ENCODE measurements at regions not wholly inside any gene's neighbourhood (a gene's known extent, or its start where the extent isn't known, plus 50 kb on each side); places are given as distances from the start of the nearest gene placed in this dataset.
"Not testable (repeated sequence)": the region's sequence is repeated elsewhere in the genome, so short reads cannot be mapped to it uniquely, and the experiment has no call there.

DNA sequence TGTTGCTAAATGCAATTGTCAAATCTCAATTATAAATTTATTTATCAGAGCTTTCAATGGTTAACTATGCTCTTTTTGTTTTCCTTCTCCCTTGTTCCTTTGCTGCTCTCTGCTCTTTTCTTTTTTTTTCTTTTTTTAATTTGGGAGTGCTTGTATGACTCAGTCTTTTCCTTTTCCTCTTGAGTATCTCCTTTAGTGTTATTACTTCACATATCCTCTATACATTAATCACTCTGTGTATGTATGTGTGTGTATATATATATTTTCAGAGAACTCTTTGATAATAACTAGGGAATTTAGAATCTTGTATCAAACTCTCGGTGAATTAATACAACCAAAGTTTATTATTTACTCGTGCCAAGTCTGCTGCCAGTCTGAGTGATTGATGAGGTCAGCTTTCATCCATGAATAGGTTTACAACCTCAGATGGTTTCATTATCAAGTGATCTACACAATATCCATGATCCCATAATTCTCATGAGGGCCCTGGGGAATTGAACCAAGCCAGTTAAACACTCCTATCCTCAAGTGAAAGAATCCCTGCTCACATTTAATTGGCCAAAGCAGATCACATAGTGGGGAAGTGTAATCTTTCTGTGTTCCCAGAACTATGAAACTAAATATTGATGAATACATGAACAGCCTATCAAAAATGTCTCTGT lies 743.4 kb upstream of the CNTN5 start:
- DNase-seq, result no peak

DNA sequence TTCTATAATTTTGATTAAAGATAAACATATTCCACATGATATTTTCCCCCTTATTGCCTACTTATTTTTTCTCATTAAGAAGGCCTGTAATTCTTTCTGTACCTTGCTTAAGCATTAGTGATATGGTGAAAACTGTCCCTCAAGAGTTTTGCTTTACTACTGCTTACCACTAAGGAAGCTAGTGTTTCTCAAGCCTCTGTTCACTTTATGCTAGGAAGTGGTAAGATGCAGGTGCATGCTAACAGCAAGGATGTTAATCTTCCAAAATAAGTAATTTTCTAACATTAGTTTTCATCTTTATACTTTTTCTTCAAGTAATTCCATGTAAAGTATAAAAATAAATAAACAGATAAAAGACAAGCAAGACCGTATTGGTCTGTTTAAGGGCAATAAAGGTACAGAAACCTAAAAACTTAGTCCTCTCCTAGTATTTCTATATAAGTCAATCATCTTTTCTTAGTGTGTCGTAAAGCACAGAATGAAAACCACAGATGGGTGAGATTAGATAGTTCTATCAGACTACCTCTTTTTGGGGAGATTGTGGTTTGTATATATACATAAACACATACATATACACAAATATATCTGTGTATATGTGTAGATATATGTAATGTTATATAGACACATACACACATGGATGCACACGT lies 731.0 kb upstream of the CNTN5 start:
- DNase-seq, result no peak

DNA sequence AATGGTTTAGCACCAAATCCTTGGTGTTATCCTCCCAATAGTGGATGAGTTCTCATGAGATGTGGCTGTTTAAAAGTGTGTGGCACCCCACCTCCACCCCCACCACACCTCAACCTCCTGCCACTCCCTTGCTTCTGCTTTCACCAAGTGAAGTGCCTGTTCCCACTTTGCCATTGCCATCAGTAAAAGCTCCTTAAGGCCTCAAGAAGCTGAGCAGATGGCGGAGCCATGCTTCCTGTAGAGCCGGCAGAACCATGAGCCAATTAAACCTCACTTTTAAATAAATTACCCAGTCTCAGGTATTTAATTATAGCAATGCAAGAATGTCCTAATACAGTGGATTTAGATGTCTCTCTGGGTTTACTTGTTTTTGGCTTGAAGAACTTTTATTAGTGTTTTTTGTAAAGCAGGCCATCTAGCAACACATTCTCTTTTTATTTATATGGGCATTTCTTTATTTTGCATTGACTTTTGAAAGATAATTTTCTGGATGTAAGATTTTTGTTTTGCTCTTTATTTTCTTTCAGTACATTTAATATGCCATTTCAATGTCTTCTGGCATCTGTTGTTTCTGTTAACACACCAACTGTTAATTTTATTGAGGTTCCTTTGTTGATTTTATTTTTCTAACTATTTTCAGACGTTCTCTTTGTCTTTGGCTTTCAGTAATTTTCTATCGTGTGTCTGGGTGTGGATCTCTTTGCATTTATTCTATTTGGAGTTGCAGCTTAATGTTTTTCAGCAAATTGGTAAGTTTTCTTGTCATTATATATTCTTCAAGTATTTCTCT lies 724.5 kb upstream of the CNTN5 start:
- no peak for DNase-seq

DNA sequence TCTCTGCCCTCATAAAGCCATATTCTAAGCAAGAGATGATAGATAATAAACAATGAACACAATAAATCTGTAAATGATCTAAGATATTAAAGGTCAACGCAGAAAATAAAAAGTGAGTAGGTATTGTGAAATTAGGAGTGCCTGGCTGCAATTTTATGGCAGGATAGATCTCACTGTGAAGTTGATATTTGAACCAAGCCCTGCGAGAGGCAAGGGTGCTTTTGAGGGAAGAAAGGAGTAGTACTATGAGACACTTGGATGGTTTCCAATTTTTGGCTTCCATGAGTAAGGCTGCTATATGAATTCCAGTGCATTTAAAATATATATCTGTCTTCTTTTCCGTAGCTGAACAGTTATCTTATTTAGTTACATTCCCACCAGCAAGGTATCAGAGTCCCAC lies 720.0 kb upstream of the CNTN5 start:
- no peak for DNase-seq

DNA sequence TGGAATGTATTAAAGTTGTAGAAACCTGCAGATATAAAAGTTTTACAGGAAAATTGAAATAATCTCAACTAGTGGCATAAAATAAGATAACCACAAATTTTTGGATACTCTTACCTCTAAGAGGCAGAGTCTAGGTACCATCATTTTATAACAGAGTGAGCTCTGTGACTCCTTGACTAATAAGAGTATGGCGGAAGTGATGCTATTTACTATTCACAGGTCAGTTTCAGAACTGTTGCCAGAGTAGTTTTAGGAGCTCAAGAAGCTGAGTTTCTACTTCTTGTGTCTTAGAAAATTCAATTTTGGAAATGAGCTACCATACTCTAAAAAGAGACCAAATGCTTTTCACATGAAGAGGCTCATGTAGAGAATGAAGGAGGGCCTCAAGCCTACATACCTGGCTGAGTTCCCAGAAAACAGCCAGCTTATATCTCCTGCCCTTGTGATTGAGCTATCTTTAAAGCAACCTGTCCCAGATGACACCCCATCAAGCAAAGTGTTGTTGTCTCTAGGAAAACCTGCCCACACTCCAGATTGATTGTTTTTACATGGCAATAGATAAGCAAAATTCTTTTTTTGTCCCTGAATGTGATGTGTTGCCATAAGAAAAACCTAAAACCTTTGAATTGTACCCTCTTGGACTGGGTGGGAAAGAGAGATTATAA lies 712.8 kb upstream of the CNTN5 start:
- DNase-seq, result no peak

DNA sequence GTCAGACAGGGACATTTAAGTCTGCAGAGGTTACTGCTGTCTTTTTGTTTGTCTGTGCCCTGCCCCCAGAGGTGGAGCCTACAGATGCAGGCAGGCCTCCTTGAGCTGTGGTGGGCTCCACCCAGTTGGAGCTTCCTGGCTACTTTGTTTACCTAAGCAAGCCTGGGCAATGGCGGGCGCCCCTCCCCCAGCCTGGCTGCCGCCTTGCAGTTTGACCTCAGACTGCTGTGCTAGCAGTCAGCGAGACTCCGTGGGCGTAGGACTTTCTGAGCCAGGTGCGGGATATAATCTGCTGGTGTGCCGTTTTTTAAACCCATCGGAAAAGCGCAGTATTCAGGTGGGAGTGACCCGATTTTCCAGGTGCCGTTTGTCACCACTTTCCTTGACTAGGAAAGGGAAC lies 690.4 kb upstream of the CNTN5 start:
- not testable (repeated sequence) for DNase-seq

DNA sequence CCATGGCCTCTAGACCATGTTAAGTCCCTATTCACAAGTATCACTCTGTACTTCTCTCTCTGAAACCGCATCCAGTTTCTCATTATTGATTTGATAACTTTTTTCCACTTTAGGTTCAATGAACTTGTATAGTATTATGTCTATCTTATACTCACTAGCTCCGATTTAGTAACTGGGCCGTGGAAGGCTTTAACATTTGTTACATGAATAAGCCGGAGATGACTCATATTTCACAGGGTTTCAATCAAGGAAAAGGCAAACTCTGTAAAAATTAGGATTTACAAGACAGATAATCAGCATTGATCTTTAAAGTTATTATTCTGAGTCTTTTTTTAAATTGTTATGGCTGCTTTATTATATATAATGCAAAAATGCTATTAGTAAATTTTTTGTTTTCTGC lies 662.2 kb upstream of the CNTN5 start:
- no peak for DNase-seq

DNA sequence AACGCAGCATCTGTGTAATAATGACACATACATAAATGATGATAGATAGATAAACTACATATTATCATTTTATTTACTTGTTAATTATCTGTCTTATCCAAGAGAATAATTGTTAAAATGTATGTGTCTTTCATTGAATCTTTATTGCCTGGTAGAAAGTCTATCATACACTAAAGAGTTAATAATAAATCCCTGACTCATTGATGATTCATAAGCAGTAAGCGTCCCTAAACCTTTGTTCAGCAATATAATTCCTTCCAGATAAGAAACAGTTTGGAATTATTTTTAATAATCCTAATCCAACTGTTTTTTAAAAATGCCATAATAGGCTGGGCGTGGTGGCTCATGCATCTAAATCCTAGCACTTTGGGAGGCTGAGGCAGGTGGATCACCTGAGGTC lies 655.6 kb upstream of the CNTN5 start:
- DNase-seq, result no peak

DNA sequence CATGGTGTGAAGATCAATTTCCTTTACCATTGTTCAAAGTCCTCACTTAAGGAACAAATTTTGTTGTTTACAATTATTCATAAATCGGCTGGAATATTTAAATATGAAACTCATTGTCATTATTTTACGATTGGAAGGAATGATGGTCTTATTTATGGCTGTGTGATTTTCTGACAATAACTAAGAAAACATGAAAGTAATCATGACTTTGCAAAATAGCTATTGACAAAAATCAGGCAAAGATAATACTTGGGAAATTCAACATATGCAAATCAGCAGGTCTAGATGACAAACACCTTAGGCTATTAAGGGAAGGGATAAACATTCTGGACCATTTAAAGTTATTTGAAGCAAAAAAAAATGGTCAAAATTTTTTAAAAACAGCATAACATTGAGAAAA lies 654.8 kb upstream of the CNTN5 start:
- DNase-seq, result no peak

DNA sequence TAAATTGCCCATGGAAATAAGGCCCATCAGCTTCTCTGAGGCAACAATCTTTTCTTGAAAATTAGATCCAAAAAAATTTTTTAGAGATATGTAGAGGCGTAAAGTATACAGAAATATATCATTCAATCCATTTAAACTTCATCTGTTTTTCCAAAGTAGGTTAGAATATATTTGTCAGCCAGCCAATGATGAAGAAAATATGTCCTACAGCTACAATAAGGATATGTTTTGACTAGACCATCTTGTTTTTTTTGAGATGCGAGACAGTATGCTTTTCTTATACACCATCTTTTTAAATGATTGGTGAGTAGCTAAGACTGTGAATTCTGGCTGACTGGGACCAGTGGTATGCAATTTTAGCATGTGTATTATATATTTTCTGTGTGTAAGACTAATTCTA lies 630.4 kb upstream of the CNTN5 start:
- no peak for DNase-seq

DNA sequence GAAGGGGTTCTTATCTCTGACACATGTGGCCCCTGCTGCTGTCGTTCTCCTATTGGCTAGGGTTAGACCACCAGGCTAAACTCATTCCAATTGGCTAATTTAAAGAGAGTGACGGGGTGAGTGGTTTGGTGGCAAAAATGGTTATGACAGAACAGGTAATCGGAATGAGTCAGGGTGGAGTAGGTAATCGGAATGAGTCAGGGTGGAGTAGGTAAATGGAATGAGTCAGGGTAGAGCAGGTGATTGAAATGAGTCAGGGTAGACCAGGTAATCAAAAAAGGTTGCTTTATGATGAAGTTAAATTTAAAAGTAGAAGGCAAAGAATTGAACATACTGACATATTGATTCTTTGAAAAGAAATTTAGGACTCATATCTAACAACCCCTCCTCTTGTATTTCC lies 626.2 kb upstream of the CNTN5 start:
- not testable (repeated sequence) for DNase-seq

DNA sequence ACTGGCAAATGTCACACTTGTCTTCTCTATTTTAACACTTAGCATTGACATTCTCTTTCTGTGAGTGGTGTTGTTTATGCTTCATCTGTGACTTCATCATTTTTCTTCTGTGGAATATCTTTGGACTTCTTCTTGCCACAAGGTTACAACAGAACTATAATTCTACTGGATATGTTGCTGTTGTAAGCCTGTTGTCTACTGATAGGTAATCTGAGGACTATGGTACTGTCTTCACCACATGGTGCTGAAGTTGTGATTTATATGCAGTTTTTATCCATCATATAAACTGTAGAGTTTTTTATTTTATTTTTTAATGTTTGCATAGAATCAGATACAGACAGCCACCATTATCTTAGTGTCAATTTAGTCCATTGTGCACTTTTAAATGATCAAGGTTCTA lies 622.2 kb upstream of the CNTN5 start:
- DNase-seq, result no peak

DNA sequence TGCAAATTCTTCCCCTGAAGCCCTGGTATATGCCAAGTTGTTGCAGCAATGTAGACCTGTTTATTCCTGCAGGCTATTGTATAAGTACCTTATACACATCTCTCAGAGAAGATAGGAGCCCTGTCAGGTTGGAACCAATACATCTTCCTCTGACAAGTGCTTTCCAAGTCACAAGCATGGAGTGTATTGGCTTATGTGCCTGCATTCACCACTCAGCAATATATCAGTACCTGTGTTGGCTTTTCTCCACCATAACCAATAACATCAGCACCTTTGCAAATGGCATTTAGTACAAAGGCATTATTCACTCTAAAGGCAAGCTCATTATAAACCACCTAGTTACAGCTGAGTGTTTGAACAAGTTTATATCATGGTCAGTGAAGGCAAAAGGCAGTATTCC lies 611.7 kb upstream of the CNTN5 start:
- no peak for DNase-seq

DNA sequence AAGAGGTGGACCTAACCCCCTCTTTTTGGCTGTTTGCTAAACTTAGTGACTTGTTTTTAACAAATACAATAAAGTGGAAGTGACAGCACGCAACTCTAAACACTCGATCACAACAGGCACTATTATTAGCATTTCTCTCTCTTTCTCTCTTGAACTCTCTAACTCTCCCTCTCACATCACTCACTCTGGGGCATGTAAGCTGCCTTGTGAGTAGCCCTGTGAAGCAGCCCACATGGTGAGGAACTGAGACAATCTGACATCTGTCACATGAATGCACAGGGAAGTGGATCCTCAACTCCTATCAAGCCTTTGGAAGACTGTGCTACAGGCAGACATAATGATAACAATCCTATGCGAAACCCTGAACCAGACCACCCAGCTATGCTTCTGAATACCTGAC lies 609.0 kb upstream of the CNTN5 start:
- DNase-seq, result no peak

DNA sequence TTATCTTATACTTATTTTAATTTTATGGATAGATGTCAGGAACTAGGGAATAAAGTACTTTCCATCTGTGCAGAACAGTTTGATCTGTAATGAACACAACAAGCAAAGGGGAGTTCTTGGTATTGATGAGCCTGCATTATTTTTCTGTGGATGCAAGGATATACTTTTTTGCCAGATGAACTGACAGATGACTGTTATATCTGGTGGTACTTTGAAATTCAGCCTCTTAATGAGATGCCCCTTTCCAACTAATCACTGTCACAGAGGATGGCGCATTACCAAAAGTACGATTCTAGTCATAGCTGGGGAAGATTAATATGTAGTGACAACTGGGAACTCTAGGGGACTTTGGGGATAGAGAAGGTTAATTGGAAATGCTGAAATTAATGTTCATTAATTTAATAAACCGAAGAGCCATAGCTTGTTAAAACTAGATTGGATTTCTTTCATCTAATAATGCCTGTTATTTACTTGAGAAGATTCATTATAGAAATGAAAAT lies 603.4 kb upstream of the CNTN5 start:
- DNase-seq, result no peak

DNA sequence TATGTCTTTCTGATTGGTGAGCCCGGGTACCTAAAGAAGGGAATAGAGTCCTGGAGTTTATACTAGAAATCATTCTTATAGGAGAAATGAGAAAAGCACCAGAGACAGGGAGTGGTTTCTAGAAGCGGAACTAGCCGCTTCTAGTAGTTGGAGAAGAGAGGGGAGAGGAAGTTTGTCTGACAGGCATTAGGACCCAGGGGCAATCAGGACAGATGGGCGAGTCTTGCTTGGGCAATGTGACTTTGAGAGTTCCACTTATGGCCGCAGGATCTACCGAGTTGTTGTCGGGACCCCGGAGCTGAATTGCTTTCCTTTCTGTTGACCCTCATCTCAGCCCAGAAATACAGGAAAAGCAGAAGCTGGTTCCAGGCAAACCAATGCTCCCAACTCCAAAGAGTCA lies 596.8 kb upstream of the CNTN5 start:
- DNase-seq, result no peak

DNA sequence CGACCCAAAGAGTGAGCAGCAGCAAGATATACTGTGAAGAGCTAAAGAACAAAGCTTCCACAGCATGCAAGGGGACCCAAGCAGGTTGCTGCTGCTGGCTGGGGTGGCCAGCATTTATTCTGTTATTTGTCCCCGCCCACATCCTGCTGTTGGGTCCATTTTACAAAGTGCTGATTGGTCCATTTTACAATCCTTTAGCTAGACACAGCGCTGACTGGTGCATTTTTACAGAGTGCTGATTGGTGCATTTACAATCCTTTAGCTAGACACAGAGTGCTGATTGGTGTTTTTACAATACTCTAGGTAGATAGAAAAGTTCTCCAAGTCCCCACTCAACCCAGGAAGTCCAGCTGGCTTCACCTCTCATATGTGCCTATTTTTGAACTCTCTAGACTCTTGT lies 596.0 kb upstream of the CNTN5 start:
- not testable (repeated sequence) for DNase-seq

DNA sequence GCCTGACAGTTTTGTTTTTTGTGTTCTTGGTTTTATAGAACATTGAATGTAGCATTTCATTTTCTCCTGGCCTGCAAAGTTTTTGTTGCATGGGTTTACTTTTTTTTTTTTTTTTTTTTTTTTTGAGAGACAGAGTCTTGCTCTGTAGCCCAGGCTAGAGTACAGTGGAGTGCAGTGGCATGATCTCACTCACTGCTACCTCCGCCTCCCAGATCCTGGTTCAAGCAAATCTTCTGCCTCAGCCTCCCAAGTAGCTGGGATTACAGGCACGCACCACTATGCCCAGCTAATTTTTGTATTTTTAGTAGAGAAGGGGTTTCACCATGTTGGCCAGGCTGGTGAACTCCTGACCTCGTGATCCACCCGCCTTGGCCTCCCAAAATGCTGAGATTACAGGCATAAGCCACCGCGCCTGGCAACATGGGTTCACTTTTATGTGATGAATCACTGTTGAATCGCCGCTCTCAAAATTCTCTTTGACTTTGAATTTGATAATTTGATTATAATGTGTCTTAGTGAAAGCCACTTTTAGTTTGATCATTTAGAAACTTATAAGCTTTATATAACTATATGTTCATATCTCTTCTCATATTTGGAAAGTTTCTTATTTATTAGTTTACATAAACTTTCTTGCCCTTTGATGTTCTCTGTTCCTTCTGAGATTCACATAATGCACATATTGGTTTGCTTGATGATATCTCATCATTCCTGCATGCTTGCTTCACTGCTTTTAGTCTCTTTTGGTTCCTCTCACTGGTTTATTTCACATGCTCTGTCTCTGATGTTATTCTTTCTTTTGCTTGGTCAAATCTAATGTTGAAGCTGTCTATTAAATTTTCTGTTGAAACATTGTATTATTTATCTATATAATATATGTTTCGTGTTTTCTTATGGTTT lies 589.0 kb upstream of the CNTN5 start:
- DNase-seq, result no peak

DNA sequence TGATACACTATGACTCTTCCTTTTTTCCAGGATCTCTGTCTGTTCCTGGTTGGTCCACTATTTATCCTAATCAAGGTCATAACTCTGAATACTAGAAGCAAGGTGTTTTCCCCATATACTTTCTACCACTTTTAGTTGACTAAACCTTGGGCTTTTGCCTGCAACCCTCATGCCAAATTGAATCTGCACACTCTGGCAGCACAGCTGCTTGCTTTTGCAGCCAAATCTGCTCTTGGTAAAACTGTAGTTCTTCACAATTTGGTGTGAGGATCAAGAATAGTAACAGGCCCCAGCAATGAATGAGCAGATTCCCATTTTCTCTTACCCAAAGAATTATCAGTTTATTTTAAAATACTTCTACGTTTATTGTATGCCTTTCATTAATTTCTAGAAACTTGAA lies 586.5 kb upstream of the CNTN5 start:
- DNase-seq, result no peak

DNA sequence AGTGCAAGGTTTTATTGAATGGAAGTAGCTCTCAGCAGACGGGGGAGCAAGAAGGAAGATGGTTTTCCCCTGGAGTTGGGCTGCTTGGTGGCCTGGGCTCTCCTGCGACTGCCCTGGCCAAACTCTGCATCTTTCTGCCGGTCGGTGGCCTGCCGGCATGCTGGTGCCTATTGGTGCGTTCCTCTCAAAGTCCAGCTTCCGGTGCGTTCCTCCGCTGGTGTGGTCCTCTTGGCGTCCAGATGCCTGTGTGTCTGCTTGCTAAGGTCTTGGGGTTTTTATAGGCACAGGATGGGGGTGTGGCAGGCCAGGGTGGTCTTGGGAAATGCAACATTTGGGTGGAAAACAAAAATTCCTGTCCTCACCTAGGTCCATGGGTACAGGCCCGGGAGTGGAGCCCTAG lies 567.4 kb upstream of the CNTN5 start:
- no peak for DNase-seq

DNA sequence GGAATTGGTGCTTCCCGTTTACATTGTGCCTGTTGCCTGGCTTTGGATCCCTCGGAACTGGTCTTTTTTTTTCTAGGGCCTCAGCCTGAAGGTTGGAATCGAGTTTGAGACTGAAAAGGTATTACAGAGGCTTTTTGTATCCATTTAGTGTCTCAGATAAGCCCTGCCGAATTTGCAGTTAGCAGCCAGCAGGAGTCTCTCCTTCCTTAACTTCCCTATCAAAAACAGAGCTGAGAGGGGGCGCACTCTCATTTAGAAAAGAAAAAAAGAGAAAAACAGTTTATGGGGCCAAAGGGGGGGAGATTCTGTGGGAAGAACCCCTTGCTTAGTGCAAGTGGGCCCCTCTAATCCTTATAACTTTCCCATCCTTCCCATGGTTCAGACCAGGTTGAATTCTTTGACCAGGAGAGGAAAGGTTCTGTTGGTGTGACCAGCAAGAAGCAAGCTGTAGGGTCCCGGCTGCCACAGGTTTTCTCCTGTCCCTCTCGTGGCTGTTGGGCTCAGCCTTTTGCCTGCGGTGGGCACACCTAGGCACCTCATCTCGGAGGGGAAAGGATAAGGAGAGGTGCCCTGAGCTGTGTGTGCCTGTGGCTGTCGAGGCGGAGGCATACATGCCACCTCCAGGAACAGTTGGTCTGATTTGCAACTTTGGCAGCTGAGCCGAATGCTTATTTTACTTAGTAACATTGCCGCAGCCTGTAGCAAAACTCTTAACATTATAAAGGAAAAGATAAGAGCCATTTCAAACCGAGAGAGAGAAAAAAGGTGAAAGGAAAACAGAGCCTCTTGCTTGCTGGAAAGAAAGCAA lies 565.0 kb upstream of the CNTN5 start:
- no peak for DNase-seq

DNA sequence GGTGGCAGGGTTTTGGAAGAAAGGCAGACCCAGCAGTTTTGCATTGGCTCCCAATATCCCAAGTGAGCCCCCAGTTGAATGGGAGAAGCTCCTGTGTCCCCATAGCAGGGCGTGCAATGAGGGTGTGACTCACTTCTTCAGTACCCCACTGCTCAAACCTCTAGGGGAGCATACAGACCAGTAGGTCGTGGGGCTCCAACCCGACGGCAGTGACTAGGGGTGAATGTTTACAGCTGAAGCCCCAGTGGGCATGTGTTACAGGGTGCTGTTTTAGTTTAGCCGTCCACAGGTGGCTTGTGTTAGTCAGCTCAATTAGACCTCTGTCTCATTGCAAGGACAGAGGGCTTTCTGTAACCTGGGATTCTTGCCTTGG lies 564.5 kb upstream of the CNTN5 start:
- DNase-seq, result no peak
